ENCODE measurements at regions not wholly inside any gene's neighbourhood (a gene's known extent, or its start where the extent isn't known, plus 50 kb on each side); places are given as distances from the start of the nearest gene placed in this dataset.
A peak's percentile ranks its signal among the peaks of the same experiment; 100 is the strongest.

DNA sequence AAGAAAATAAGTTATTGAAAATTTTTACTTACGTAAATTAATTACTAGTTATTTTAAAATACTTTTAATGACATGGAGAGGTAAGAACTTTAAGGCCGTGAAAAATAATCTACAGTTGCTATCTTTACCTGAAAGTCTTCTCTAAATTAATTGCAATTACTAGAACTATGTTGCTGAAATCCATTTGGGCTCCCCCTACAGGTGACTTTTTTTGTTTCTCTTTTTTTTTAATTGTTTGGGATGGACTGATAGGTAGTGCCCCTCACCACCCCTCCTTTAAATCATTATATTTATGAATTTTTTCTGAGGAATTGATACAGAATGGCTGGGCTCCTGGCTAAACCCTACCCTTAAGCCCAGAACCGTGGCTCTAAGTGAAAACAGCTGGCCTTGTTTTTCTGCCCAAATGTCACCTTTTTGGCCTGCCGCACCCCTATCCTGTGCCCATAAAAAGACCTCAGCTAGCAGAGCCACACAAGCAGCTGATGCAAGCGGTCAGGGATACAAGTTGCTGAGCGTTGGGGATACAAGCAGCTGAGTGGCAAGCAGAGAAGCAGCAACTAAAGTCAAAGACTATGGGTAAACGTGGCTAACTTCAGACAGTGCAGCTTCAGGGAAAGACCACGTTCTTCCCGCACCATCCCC, 315.2 kb upstream of the ACO1 start:
- H3K9me3 ChIP-seq (replicated peaks; ENCODE audit: control insufficient read depth, insufficient read depth, low read length) = no peaks in the 10 kb centered on the region
- RAD21 ChIA-PET (ENCODE audit: unreplicated experiment) = interaction anchor here (1.1 kb wide), 1 partner anchor 960 kb away, joined by 3 read pairs; no protein-coding TSS in a partner anchor
- SMC1A ChIA-PET (ENCODE audit: uncharacterized antibody, unreplicated experiment) = no interaction called here
- no peak overlapping the region for H3K4me2 ChIP-seq (ENCODE audit: control insufficient read depth, insufficient read depth)
- POLR2A ChIA-PET = no interaction called here
- no peak overlapping the region for H3K27ac ChIP-seq (ENCODE audit: control insufficient read depth, insufficient read depth)
- no peak overlapping the region for H3K9ac ChIP-seq (ENCODE audit: control insufficient read depth, insufficient read depth, low read length)
- H3K36me3 ChIP-seq (ENCODE audit: control insufficient read depth in 2 of 2, insufficient read depth in 2 of 2, low read length in 1 of 2) = no peaks in the 10 kb centered on the region
- DNase-seq (ENCODE audit: low read depth, low spot score) (no peak), FAIRE-seq (no peak), ATAC-seq (peak; percentile 66)
- intact Hi-C loops (cut with micrococcal nuclease; ENCODE audit: unreplicated experiment) = no loop called here
- BruUV-seq (replicated peaks) = no TSS peak
- no peak overlapping the region for H2AFZ ChIP-seq (ENCODE audit: control insufficient read depth, low read depth, low read length)
- H3K79me2 ChIP-seq (ENCODE audit: control insufficient read depth, insufficient read depth, low read length) = no peaks in the 10 kb centered on the region
- in situ Hi-C loops (cut with MboI) = no loop called here
- CTCF ChIA-PET = interaction anchor here (0.7 to 1.9 kb wide), 8 partner anchors 12 to 951 kb away, joined by 3 to 6 read pairs (median 3); no protein-coding TSS in a partner anchor
- no peaks in the 10 kb centered on the region for H4K20me1 ChIP-seq (ENCODE audit: control insufficient read depth, insufficient read depth)
- H3K4me1 ChIP-seq (ENCODE audit: control insufficient read depth, insufficient read depth, low read length) = no peaks in the 10 kb centered on the region
- no peak overlapping the region for H3K4me3 ChIP-seq
- H3K27me3 ChIP-seq (replicated peaks in 1 of 2; ENCODE audit: control insufficient read depth in 2 of 2, insufficient read depth in 2 of 2, low read length in 1 of 2) = no peaks in the 10 kb centered on the region
- 24% methylated on average over 9 of the region's 9 CpGs for WGBS (ENCODE audit: insufficient coverage, insufficient replicate concordance, low lambda C conversion rate, missing lambda C conversion rate)
- no peak for TF ChIP-seq ZSCAN29 (IDR thresholded peaks at IDR 0.05)
- TF ChIP-seq, protein P1, sequence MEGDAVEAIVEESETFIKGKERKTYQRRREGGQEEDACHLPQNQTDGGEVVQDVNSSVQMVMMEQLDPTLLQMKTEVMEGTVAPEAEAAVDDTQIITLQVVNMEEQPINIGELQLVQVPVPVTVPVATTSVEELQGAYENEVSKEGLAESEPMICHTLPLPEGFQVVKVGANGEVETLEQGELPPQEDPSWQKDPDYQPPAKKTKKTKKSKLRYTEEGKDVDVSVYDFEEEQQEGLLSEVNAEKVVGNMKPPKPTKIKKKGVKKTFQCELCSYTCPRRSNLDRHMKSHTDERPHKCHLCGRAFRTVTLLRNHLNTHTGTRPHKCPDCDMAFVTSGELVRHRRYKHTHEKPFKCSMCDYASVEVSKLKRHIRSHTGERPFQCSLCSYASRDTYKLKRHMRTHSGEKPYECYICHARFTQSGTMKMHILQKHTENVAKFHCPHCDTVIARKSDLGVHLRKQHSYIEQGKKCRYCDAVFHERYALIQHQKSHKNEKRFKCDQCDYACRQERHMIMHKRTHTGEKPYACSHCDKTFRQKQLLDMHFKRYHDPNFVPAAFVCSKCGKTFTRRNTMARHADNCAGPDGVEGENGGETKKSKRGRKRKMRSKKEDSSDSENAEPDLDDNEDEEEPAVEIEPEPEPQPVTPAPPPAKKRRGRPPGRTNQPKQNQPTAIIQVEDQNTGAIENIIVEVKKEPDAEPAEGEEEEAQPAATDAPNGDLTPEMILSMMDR (IDR thresholded peaks at IDR 0.05 in 2 of 3, conservative IDR thresholded peaks at IDR 0.05 in 1 of 3; ENCODE audit: control insufficient read depth in 2 of 3, extremely low read depth in 1 of 3, insufficient read depth in 1 of 3, low read depth in 3 of 3, low read length in 3 of 3) = peak; percentile 25 to 39 (median 30); a peak in 5 of 6 replicates

DNA sequence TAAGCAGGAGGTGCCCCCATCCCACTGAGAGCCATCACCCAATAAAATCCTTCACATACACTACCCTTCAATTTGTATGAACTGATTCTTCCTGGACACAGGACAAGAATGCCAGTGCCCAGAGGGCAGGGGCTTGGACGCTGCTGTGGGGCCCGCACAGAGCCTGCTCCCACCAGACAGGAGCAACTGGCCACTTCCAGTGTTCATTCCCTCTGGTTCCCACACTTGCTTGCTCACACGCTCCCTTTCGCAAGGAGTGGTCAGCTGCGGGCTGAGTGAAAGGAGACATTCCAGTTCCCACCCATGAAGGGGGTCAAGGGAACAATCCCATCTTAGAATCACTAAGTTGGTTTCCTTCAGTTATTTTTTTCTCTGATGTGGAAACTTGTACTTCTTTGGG, 314.5 kb upstream of the ACO1 start:
- Histone ChIP-seq H3K27ac (ENCODE audit: control insufficient read depth, insufficient read depth) (no peak overlapping the region), H3K27me3 (replicated peaks in 1 of 2; ENCODE audit: control insufficient read depth in 2 of 2, insufficient read depth in 2 of 2, low read length in 1 of 2) (no peaks in the 10 kb centered on the region), H3K36me3 (ENCODE audit: control insufficient read depth in 2 of 2, insufficient read depth in 2 of 2, low read length in 1 of 2) (no peaks in the 10 kb centered on the region), H3K4me2 (ENCODE audit: control insufficient read depth, insufficient read depth) (no peak overlapping the region), H3K9me3 (replicated peaks; ENCODE audit: control insufficient read depth, insufficient read depth, low read length) (no peaks in the 10 kb centered on the region), H4K20me1 (ENCODE audit: control insufficient read depth, insufficient read depth) (no peaks in the 10 kb centered on the region), H3K4me3 (no peak overlapping the region), H3K4me1 (ENCODE audit: control insufficient read depth, insufficient read depth, low read length) (no peaks in the 10 kb centered on the region), H3K79me2 (ENCODE audit: control insufficient read depth, insufficient read depth, low read length) (no peaks in the 10 kb centered on the region), H2AFZ (ENCODE audit: control insufficient read depth, low read depth, low read length) (no peak overlapping the region), H3K9ac (ENCODE audit: control insufficient read depth, insufficient read depth, low read length) (no peak overlapping the region)
- RAD21 ChIA-PET (ENCODE audit: unreplicated experiment) = no interaction called here
- BruUV-seq (replicated peaks) = no TSS peak
- intact Hi-C loops (cut with micrococcal nuclease; ENCODE audit: unreplicated experiment) = no loop called here
- CTCF ChIA-PET = interaction anchor here (0.8 to 1.9 kb wide), 4 partner anchors 12 to 232 kb away, joined by 3 to 6 read pairs (median 4); no protein-coding TSS in a partner anchor
- WGBS (ENCODE audit: insufficient coverage, insufficient replicate concordance, low lambda C conversion rate, missing lambda C conversion rate) = 68% methylated on average over 5 of the region's 5 CpGs
- ATAC-seq = no peak
- no peak for DNase-seq (ENCODE audit: low read depth, low spot score)
- SMC1A ChIA-PET (ENCODE audit: uncharacterized antibody, unreplicated experiment) = no interaction called here
- no peak for FAIRE-seq
- no peak for TF ChIP-seq YY1 (IDR thresholded peaks at IDR 0.05; ENCODE audit: low read depth, low read length)
- POLR2A ChIA-PET = no interaction called here
- in situ Hi-C loops (cut with MboI) = no loop called here
